ENCODE measurements at regions not wholly inside any gene's neighbourhood (a gene's known extent, or its start where the extent isn't known, plus 50 kb on each side); places are given as distances from the start of the nearest gene placed in this dataset.

- FAIRE-seq = no peak
Observed at GRCh38 chr21:15151385-15152103, 86.7 kb upstream of the NRIP1 start.

DNA sequence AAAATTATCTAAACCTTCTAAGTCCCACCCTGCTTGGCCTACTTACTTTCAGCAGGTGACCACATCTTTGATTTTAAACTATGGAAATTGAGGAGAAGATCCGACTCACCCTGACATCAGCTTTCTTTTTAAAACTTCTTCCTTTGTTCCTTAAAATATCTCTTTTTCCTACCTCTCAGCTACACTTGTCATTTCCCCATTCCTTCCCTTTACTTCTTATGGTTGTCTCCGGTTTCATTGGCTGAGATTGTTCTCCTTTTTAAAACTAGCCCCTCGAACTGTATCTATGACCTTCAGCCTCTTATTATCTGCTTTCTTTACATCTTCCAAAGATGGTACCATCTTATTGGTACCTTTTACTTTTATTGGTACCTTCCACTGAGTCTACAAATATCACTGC, 87.8 kb upstream of the NRIP1 start:
- FAIRE-seq = no peak

GRCh38 chr21:15159382-15160020, 94.7 kb upstream of the NRIP1 start:
- FAIRE-seq = no peak

GRCh38 chr21:15160136-15160535, 95.3 kb upstream of the NRIP1 start:
- no peak for FAIRE-seq

- FAIRE-seq = no peak
Observed at GRCh38 chr21:15162921-15163320, 98.1 kb upstream of the NRIP1 start.

DNA sequence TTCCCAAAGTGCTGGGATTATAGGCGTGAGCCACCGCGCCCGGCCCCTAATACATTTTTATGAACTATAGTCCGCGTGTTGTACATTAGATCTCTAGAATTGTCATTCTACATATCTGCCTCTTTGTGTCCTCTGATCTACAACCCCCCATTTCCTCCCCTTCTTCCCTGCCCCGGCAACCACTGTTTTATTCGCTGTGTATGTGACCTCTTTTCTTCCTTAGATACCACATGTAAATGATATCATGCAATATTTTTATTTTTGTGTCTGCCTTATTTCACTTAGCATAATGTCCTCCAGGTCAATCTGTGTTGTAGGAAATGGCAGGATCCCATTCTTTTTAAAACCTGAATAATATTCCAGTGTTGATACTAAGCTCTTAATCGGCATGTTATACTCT, 99.5 kb upstream of the NRIP1 start:
- FAIRE-seq = no peak

- FAIRE-seq = no peak
Observed at GRCh38 chr21:15164678-15165303, 100.0 kb upstream of the NRIP1 start.

- no peak for FAIRE-seq
Observed at GRCh38 chr21:15170614-15171013, 105.8 kb upstream of the NRIP1 start.

DNA sequence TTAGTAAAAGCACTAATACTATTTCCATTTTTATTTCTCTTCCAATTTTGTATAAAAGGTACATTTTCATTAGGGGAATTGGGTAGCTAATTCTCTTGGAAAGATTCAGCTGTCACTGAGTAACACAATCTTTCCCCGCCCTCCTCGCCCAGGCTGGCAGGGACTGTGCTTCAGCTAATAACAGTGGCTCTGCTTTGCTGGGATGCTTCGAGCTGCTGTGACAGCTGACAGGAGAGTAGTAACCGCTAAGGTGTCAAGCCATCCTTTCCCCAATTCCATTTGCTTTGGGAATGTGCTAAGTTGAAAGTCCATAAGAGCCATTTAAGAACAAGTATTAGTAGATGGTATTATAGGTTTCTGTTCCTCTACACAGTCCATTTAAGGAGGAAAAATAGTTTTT, 106.7 kb upstream of the NRIP1 start:
- FAIRE-seq = no peak

DNA sequence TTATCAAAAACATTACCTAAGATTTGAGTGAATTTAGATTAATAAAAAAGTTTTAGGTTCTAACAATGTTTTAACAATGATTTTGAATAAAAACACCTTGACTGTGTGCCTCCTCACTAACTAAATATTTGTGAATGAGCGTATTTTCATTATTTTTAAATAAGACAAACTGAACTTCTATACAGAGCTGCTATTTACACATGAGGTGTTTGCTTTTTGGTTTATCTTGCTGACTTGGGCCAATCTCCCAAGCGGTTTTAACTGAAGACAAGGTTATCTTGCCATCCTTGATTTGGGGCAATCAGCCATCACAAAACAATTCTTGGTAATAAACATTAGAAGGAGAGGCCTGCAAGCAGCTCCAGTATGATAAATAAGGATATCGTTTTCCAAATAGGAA, 108.2 kb upstream of the NRIP1 start:
- FAIRE-seq = no peak

GRCh38 chr21:15174923-15175322, 110.1 kb upstream of the NRIP1 start:
- no peak for FAIRE-seq

GRCh38 chr21:15182731-15183130, 117.9 kb upstream of the NRIP1 start:
- FAIRE-seq = no peak

DNA sequence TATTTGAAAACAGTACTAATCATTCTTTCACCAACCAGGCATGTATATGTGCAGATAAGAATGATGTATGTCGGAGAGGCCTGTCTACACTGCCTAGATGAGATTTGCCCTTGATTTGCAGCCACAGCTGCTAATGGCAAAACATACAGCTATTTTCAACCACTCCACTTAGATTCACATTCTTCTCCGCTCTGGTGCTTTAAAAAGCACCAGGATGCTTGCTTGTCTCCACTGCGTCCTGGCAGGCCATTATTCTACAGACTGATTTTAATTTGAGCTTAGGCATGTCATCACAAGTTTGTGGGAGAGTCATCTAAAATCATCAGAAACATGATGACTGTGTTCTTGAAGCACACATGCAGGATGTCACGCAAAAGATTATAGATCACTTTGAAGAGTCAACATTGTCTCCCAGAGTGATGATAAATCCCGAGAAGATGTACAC, 119.0 kb upstream of the NRIP1 start:
- FAIRE-seq = no peak

GRCh38 chr21:15190412-15190811, 125.6 kb upstream of the NRIP1 start:
- no peak for FAIRE-seq

DNA sequence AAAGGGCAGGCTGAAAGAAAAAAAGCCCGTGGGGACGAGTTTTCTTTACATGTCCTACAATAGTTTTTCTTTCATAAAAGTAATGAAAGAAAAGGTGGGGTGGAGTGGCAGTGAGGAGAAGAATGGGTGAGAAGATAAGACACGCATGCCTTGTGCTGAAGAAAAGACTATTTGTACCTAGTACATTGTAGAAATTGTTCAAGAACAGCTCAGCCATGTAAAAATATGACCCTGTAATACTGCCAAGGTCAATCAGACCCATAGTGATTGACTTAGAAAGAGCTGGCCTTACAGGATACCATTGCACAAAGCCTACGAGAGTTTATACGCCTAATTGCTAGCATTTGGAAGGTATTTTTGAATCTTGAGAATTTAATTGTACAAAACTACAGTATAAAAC, 126.0 kb upstream of the NRIP1 start:
- FAIRE-seq = no peak

GRCh38 chr21:15191342-15191741, 126.5 kb upstream of the NRIP1 start:
- FAIRE-seq = no peak

GRCh38 chr21:15192243-15192642, 127.4 kb upstream of the NRIP1 start:
- FAIRE-seq = no peak

DNA sequence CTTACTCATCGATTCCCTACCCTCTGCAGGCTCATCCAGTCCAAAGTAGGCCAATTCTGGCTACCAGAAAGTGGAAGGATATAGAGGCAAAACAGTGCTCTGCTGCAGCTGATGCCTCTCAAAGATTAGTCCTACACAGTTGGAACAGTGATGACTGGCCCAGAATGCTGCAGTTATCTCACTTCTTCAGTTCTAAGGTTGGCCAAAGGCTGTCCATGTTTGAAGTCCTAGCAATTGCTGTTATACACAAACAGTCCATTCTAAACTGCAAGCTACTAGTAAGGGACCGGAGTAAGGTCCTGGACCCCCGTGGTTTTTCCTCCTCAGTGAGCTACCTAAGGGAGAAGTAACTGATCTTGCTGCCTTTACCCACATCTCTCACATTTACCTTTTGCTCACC, 129.1 kb upstream of the NRIP1 start:
- no peak for FAIRE-seq

GRCh38 chr21:15195104-15195503, 130.3 kb upstream of the NRIP1 start:
- FAIRE-seq = no peak

- FAIRE-seq = no peak
Observed at GRCh38 chr21:15195768-15196167, 131.0 kb upstream of the NRIP1 start.

GRCh38 chr21:15197696-15198095, 132.9 kb upstream of the NRIP1 start:
- FAIRE-seq = no peak

DNA sequence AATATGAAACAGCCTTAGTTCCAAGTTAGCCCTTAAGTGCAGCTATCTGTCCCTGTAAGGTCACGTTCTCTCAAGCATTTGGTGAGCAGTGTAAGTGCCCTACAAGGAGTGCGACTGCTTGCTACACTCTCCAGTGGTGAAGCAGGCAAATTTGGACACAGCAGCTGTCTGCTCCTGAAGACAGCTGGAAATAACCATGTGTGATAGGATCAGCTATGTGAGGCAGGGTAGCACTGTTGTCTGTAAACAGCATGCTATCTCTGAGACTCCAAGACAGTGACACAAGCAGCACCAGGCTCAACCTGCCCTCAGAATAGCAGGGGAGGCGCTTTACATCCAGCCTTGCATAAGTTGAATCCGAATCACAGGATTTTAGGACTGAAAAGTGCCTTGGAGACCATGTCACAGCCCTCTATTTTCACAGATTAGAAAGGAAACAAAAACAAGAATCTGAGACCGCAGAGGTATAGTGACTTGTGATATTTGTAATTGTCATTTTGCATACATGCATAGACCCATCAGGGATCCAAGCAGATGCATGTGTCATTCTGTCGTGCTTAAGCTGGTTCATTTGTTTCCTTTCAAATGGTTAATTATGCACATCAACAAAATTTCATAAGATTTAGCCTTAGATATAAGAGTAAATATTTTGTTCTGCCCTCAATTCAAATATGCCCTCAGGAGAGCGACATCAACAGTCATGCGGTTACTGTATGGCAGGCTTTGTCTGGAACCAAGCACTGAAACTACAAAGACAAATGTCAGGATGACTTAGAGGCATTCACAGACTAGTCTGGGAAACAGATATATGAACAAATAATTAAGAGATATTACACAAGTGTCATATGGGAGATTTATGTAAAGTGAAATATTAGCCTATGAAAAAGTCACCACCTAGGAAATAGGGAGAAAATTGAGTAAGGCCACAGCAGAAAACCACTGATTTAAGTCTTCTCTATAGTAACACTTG, 134.9 kb upstream of the NRIP1 start:
- no peak for FAIRE-seq

GRCh38 chr21:15203740-15204139, 138.9 kb upstream of the NRIP1 start:
- FAIRE-seq = no peak

Measured in endometrium (tissue), 2 donors.